ENCODE measurements at regions not wholly inside any gene's neighbourhood (a gene's known extent, or its start where the extent isn't known, plus 50 kb on each side); places are given as distances from the start of the nearest gene placed in this dataset.
"Not testable (repeated sequence)": the region's sequence is repeated elsewhere in the genome, so short reads cannot be mapped to it uniquely, and the experiment has no call there.

DNA sequence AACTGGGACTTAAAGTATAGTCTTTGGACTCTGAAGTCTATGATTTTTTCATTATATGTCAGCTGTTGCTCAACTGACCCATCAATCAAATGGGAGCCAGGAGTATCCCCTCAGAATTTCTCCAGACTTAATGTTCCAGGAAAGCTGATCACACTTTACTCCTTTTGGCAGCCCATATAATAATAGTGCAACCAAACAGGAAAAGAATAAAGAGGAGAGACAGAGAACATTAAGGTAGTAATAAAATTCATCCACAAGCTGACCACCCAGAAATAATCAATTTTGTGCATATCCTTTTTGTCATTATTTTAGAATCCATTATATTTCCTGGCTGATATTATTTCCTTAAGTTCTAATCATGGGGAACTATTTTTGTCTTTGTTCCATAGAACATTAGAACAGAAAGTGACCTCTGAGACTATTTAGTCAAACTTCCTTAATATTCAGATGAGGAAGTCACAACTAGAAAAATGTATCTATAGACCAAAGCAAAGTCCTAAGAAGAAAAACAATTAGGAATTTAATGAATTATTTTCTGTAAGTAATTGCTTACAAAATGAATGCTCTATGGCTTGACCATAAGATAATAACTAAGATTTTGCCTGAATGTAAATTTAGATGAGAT is 238.1 kb upstream of the SEL1L start:
- peak overlapping the region; percentile 62 for H3K27ac ChIP-seq (replicated peaks)
- no peaks in the 10 kb centered on the region for H3K27me3 ChIP-seq (ENCODE audit: insufficient read depth, poor library complexity, severe bottlenecking)
- TF ChIP-seq SPI1 (IDR thresholded peaks at IDR 0.05; ENCODE audit: borderline replicate concordance, low read depth) (peak; percentile 60), POLR2AphosphoS5 (IDR thresholded peaks at IDR 0.05; ENCODE audit: low read depth) (no peak)
- TF ChIP-seq, protein P1, sequence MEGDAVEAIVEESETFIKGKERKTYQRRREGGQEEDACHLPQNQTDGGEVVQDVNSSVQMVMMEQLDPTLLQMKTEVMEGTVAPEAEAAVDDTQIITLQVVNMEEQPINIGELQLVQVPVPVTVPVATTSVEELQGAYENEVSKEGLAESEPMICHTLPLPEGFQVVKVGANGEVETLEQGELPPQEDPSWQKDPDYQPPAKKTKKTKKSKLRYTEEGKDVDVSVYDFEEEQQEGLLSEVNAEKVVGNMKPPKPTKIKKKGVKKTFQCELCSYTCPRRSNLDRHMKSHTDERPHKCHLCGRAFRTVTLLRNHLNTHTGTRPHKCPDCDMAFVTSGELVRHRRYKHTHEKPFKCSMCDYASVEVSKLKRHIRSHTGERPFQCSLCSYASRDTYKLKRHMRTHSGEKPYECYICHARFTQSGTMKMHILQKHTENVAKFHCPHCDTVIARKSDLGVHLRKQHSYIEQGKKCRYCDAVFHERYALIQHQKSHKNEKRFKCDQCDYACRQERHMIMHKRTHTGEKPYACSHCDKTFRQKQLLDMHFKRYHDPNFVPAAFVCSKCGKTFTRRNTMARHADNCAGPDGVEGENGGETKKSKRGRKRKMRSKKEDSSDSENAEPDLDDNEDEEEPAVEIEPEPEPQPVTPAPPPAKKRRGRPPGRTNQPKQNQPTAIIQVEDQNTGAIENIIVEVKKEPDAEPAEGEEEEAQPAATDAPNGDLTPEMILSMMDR (IDR thresholded peaks at IDR 0.05; ENCODE audit: insufficient read depth, low read length) = no peak
- TF ChIP-seq, protein P2, sequence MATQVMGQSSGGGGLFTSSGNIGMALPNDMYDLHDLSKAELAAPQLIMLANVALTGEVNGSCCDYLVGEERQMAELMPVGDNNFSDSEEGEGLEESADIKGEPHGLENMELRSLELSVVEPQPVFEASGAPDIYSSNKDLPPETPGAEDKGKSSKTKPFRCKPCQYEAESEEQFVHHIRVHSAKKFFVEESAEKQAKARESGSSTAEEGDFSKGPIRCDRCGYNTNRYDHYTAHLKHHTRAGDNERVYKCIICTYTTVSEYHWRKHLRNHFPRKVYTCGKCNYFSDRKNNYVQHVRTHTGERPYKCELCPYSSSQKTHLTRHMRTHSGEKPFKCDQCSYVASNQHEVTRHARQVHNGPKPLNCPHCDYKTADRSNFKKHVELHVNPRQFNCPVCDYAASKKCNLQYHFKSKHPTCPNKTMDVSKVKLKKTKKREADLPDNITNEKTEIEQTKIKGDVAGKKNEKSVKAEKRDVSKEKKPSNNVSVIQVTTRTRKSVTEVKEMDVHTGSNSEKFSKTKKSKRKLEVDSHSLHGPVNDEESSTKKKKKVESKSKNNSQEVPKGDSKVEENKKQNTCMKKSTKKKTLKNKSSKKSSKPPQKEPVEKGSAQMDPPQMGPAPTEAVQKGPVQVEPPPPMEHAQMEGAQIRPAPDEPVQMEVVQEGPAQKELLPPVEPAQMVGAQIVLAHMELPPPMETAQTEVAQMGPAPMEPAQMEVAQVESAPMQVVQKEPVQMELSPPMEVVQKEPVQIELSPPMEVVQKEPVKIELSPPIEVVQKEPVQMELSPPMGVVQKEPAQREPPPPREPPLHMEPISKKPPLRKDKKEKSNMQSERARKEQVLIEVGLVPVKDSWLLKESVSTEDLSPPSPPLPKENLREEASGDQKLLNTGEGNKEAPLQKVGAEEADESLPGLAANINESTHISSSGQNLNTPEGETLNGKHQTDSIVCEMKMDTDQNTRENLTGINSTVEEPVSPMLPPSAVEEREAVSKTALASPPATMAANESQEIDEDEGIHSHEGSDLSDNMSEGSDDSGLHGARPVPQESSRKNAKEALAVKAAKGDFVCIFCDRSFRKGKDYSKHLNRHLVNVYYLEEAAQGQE (IDR thresholded peaks at IDR 0.05; ENCODE audit: insufficient replicate concordance, low read depth) = no peak
- no peak for DNase-seq (ENCODE audit: low read depth in 1 of 2, low spot score in 1 of 2)
- H3K4me3 ChIP-seq (replicated peaks; ENCODE audit: insufficient read depth, low read length) = no peak overlapping the region

DNA sequence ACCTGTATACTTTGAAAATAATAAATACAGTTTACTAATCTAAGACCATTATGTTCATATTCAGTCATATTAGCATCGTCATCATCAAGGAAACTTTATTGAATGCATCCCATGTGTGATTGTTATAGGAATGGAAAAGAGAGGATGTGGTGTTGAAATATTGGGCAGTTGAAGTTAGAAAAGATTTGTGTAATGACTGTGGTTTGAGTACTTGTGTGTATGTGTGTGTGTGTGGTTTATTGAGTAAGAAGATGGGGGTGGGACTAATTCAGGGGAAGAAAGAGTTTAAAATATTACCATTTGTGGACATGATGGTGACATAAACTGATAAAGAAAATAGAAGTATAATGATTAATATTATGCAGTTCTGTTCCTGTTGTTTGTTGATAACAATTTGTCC is 238.7 kb upstream of the SEL1L start:
- TF ChIP-seq POLR2AphosphoS5 (IDR thresholded peaks at IDR 0.05; ENCODE audit: low read depth) = peak; percentile 55; the same call in 1 of the 2 replicates
- TF ChIP-seq, protein P1 (IDR thresholded peaks at IDR 0.05; ENCODE audit: insufficient read depth, low read length) = no peak
- TF ChIP-seq SPI1 (IDR thresholded peaks at IDR 0.05; ENCODE audit: borderline replicate concordance, low read depth) = peak; percentile 34; the same call in 1 of the 2 replicates
- Histone ChIP-seq H3K4me3 (replicated peaks; ENCODE audit: insufficient read depth, low read length) (no peak overlapping the region), H3K27ac (replicated peaks) (peak overlapping the region; percentile 62), H3K27me3 (ENCODE audit: insufficient read depth, poor library complexity, severe bottlenecking) (no peaks in the 10 kb centered on the region)
- peak; percentile 77 to 84 for DNase-seq (ENCODE audit: low read depth in 1 of 2, low spot score in 1 of 2)

DNA sequence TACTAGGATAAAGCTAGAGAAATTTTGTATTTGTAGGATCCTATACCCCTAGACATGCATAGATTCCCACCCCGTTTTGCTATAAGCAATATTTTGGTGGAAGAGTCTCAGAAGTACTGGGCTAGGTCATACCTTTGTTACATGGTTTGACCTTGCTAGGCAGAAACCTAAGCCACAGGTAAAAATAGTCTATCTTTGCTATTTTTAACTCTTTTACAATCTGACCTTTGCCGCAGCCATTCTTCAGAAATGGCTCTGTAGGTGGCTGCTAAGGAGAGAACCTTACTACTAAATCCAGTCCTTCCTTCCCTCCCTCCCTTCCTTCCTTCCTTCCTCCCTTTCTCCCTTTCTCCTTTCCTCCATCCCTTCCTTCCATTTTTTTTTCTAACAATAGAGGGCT is 242.9 kb upstream of the SEL1L start:
- DNase-seq (ENCODE audit: low read depth in 1 of 2, low spot score in 1 of 2) = no peak
- H3K4me3 ChIP-seq (replicated peaks; ENCODE audit: insufficient read depth, low read length) = no peak overlapping the region
- TF ChIP-seq POLR2AphosphoS5 (IDR thresholded peaks at IDR 0.05; ENCODE audit: low read depth) = no peak
- no peak for TF ChIP-seq GABPA (IDR thresholded peaks at IDR 0.05; ENCODE audit: low read depth)
- TF ChIP-seq, protein P2 (IDR thresholded peaks at IDR 0.05; ENCODE audit: insufficient replicate concordance, low read depth) = no peak
- TF ChIP-seq, protein P1 (IDR thresholded peaks at IDR 0.05; ENCODE audit: insufficient read depth, low read length) = no peak
- no peak for TF ChIP-seq SPI1 (IDR thresholded peaks at IDR 0.05; ENCODE audit: borderline replicate concordance, low read depth)
- H3K27ac ChIP-seq (replicated peaks) = no peak overlapping the region
- no peaks in the 10 kb centered on the region for H3K27me3 ChIP-seq (ENCODE audit: insufficient read depth, poor library complexity, severe bottlenecking)

DNA sequence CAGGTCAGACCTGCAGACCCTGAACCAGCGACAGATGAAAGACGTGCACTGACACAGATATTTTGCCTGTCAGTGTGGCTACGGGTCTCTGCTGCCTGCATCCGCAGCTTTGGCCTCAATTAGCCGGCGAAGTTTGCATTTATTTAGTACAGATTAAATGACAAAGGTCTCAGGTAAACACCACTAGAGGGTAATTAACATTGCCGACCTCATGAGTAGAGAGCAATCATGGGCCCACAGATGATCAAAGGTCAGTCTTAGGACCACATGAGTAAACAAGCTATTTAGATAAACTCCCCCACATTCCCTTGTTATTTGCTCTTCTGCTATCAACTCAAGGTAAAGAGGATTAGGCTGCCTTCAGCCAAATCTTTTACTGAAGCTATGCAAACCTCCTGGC is 248.1 kb upstream of the SEL1L start:
- DNase-seq (ENCODE audit: low read depth in 1 of 2, low spot score in 1 of 2); H3K27ac ChIP-seq (replicated peaks); H3K4me3 ChIP-seq (replicated peaks; ENCODE audit: insufficient read depth, low read length); H3K27me3 ChIP-seq (ENCODE audit: insufficient read depth, poor library complexity, severe bottlenecking): not testable (repeated sequence)
